ENCODE measurements at regions not wholly inside any gene's neighbourhood (a gene's known extent, or its start where the extent isn't known, plus 50 kb on each side); places are given as distances from the start of the nearest gene placed in this dataset.
"Not testable (repeated sequence)": the region's sequence is repeated elsewhere in the genome, so short reads cannot be mapped to it uniquely, and the experiment has no call there.

GRCh38 chr4:170193496-170193895 lies 103.7 kb upstream of the AADAT start:
- no peak for DNase-seq (ENCODE audit: low read depth in 2 of 2)

- no peak for DNase-seq (ENCODE audit: low read depth in 2 of 2)
These were observed 100.5 kb upstream of the AADAT start for GRCh38 chr4:170190265-170190664.

GRCh38 chr4:170170861-170171260 lies 81.1 kb upstream of the AADAT start:
- no peak for DNase-seq (ENCODE audit: low read depth in 2 of 2)

GRCh38 chr4:170169699-170170098 lies 79.9 kb upstream of the AADAT start:
- no peak for DNase-seq (ENCODE audit: low read depth in 2 of 2)

- DNase-seq (ENCODE audit: low read depth in 2 of 2), result no peak
These were observed 77.9 kb upstream of the AADAT start for GRCh38 chr4:170167678-170168077.

- DNase-seq (ENCODE audit: low read depth in 2 of 2), result not testable (repeated sequence)
These were observed 76.4 kb upstream of the AADAT start for GRCh38 chr4:170166193-170166592.

GRCh38 chr4:170162416-170162815 lies 72.7 kb upstream of the AADAT start:
- no peak for DNase-seq (ENCODE audit: low read depth in 2 of 2)

- DNase-seq (ENCODE audit: low read depth in 2 of 2), result no peak
These were observed 67.9 kb upstream of the AADAT start for GRCh38 chr4:170157670-170158069.

GRCh38 chr4:170145120-170145519 lies 55.4 kb upstream of the AADAT start:
- no peak for DNase-seq (ENCODE audit: low read depth in 2 of 2)

GRCh38 chr4:170139764-170140163 lies 50.0 kb upstream of the AADAT start:
- DNase-seq (ENCODE audit: low read depth in 2 of 2), result no peak
